ENCODE measurements at regions not wholly inside any gene's neighbourhood (a gene's known extent, or its start where the extent isn't known, plus 50 kb on each side); places are given as distances from the start of the nearest gene placed in this dataset.
"Not testable (repeated sequence)": the region's sequence is repeated elsewhere in the genome, so short reads cannot be mapped to it uniquely, and the experiment has no call there.

GRCh38 chr7:46320956-46321355 is 399.9 kb upstream of the IGFBP3 start:
- no peak for DNase-seq

GRCh38 chr7:46319841-46320240 is 398.8 kb upstream of the IGFBP3 start:
- DNase-seq = no peak

GRCh38 chr7:46318276-46318675 is 397.2 kb upstream of the IGFBP3 start:
- no peak for DNase-seq

- no peak for DNase-seq
Measured at GRCh38 chr7:46317256-46317655, 396.2 kb upstream of the IGFBP3 start.

- no peak for DNase-seq
Measured at GRCh38 chr7:46315891-46316290, 394.8 kb upstream of the IGFBP3 start.

- DNase-seq = no peak
Measured at GRCh38 chr7:46301677-46302076, 380.6 kb upstream of the IGFBP3 start.

- no peak for DNase-seq
Measured at GRCh38 chr7:46297515-46297914, 376.4 kb upstream of the IGFBP3 start.

GRCh38 chr7:46296526-46296925 is 375.5 kb upstream of the IGFBP3 start:
- DNase-seq = no peak

GRCh38 chr7:46294381-46294780 is 373.3 kb upstream of the IGFBP3 start:
- DNase-seq = no peak

GRCh38 chr7:46292741-46293140 is 371.7 kb upstream of the IGFBP3 start:
- no peak for DNase-seq

- DNase-seq = no peak
Measured at GRCh38 chr7:46291601-46292150, 370.6 kb upstream of the IGFBP3 start.

- no peak for DNase-seq
Measured at GRCh38 chr7:46291050-46291438, 370.0 kb upstream of the IGFBP3 start.

- DNase-seq = no peak
Measured at GRCh38 chr7:46290374-46291049, 369.4 kb upstream of the IGFBP3 start.

GRCh38 chr7:46288861-46289260 is 367.8 kb upstream of the IGFBP3 start:
- DNase-seq = no peak

- DNase-seq = no peak
Measured at GRCh38 chr7:46288010-46288409, 366.9 kb upstream of the IGFBP3 start.

GRCh38 chr7:46286957-46287356 is 365.9 kb upstream of the IGFBP3 start:
- DNase-seq = no peak

GRCh38 chr7:46286356-46286755 is 365.3 kb upstream of the IGFBP3 start:
- no peak for DNase-seq

- DNase-seq = no peak
Measured at GRCh38 chr7:46285878-46286277, 364.8 kb upstream of the IGFBP3 start.

- no peak for DNase-seq
Measured at GRCh38 chr7:46283852-46284251, 362.8 kb upstream of the IGFBP3 start.

GRCh38 chr7:46282155-46282554 is 361.1 kb upstream of the IGFBP3 start:
- no peak for DNase-seq

GRCh38 chr7:46281071-46281470 is 360.0 kb upstream of the IGFBP3 start:
- no peak for DNase-seq

- no peak for DNase-seq
Measured at GRCh38 chr7:46279290-46279689, 358.2 kb upstream of the IGFBP3 start.

- DNase-seq = no peak
Measured at GRCh38 chr7:46264646-46265045, 343.6 kb upstream of the IGFBP3 start.

- not testable (repeated sequence) for DNase-seq
Measured at GRCh38 chr7:46261638-46262037, 340.6 kb upstream of the IGFBP3 start.

- no peak for DNase-seq
Measured at GRCh38 chr7:46259947-46260346, 338.9 kb upstream of the IGFBP3 start.
